Fibroblast of upper back skin (primary cell): ENCODE measurements at regions not wholly inside any gene's neighbourhood (a gene's known extent, or its start where the extent isn't known, plus 50 kb on each side); places are given as distances from the start of the nearest gene placed in this dataset.

ENCODE experiments used
- DNase-seq: peaks from one replicate; pipeline ENCODE4 v3.0.0-alpha.2; 2013

DNA sequence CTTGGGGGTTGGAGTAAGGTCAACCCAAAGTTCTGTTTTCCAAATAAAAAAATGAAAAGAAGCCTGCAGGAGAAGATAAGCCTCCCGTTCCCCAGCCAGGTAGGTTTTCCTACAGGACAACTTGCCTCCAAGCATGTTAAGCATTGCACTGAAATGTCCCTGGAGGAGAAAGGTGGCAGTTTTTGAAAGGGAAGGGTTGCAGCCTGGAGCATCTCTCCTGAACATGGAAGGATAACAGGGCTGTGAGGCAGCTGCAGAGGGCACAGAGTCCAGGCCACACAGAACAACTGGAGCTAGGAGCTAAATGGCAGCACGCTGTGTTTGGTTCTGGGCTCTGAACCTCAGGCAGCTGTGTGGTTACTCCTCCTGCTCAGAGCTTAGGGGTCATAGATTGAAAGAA lies 452.9 kb downstream of the TCERG1L start:
- DNase-seq: no peak

DNA sequence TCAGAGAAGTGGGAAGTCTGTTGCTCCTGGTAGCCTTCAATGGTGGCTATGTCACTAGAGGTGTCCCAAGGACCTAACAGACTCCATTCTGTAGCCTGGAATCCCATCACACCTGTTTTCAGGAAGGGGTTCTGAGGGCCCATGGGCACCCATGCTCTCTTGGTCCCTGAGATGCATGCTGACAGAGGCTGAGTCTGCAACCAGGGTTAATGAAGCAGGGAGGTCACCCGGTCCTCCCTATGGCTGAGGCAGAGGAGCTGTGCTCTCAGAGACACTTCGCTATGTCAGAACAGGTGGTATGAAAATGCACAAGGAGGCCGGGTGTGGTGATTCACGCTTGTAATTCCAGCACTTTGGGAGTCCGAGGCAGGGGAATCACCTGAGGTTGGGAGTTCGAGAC lies 452.1 kb downstream of the TCERG1L start:
- no peak for DNase-seq

DNA sequence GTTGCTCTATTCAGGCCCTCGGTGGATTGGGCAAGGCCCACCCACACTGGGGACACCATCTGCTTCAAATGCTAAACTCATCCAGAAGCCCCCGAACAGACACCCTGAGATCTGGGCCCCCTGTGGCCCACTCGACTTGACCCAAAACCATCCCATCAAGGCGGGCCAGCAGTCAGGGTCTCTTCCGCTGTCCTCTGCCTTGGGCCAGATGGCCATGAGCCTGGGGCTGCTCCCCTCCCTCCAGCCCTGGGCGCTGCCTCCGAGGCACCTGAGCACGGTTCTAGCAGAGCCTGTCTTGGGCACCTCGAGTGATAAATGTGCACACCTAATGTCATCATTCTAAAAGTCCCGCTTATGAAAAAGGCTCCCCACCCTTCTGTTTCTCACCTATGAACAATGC lies 449.4 kb downstream of the TCERG1L start:
- no peak for DNase-seq

DNA sequence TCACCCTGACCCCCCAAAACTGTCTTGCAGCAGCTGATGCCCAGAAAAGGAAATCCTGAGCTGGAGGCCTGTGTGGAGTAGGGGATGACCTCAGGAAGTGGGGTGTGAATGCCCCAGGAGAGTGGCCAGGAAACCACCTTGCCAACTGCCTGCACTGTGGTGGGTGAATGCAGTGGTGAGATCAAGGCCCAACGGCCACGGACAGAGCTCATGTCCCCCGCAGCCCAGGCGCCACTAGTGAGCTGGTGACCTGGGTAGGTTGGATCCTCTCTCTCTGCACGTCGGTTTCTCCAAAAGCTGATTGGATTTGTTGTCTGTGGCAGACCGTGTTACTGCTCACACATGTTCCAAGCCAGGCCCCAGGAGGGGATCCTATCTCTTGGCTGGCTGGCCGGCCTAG lies 448.9 kb downstream of the TCERG1L start:
- no peak for DNase-seq

DNA sequence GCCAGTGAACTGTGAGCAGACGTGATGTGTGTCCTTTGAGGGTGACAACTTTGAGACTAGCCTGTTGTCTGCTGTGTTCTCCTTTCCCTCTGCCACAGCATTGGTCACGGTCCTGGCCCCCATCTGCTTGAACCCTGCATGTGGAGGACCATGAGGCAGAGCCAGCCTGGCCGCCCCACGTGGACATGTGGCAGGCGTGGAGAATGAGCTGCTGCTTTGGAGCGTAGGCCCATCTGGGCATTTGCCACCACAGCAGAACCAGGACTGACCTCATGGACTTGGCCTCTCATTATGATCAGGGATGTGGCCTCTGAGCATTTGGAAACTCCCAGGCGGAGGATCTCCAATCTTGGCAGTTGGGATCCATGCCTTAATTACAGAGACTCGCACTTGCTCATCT lies 448.5 kb downstream of the TCERG1L start:
- DNase-seq: no peak

DNA sequence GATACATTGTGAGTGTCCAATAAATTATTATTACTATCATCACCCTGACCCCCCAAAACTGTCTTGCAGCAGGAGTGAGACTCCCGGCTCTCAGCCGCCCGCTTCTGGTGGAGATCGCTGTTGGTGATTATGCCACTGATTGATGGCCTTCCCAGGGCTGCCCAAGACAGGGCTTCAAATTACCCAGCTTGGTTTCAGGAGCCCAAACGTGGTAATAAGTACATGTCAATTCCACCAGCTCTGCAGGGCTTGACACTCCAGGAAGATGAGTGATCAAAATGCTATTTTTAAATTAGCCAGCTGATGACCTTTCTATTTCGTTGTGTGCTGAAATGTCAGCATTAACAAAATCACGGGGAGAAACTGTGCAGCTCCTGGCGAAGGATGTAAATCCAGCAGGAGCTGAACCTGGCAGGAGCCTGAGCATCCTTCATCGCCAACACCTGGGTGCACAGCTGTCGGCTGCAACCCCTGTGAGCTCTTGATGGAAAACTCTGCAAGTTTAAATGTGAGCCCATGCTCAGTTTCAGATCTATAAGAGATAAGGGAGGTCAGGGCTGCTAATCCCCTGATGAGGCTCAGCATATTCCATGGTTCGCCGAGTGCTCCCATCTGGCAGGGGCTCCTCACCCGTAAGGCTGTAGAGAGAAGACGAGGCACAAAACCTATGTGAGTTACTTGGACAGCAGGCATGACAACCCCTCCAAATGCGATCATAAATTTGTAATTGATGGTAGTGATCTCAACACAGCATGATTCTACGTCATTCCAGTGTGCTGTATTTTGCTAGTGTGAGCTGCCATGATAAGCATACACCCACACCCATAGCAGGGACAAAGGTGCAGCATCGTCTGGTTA lies 446.3 kb downstream of the TCERG1L start:
- no peak for DNase-seq

DNA sequence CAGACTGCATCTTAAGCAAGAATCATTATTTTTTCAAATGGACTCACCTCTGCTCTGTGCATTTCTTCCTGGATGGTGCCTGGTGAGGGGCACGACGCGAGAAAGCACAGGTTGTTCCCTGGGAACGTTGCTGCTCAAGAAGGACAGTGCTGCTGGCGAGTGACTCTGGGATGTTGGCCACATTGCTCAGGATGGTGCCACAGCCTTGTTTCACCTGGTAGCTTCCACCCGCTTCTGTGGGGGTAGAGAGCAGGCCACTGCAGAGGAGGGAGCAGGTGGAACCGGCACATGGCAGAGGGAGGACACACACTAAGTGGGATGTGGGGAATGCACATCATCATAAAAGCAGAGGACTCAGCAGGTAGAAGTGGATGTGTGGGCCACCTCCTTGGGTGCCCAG lies 444.7 kb downstream of the TCERG1L start:
- no peak for DNase-seq

DNA sequence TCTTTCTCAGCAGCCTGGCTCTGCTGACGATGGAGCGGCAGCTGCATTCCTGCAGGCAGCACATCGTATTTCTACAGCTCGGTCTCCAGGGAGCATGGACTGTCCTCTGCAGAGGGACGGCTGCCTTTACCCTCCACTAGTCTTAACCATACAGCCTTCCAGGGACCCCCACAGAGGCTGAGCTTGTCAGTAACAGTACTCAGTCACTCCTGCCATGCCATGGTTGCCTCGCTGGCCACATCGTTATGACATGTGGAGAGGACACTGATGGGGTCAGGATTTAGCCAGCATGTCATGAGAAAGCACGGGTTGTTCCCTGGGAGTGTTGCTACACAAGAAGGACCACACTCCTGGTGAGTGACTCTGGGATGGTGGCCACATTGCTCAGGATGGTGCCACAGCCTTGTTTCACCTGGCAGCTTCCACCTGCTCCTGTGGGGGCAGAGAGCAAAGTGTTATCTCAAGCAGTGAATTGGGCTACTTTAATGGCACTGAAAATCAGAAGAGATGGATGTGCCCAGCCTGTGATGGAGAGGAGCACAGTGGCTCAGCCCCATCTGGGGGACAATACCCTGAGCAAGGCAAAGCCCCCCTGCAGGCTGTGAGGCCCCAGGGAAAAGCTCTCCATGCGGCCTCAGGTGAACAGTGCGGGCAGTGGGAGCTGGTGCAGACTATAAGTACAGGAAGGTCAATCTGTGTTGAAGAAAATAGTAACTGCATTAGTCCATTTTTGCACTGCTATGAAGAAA lies 443.9 kb downstream of the TCERG1L start:
- no peak for DNase-seq

DNA sequence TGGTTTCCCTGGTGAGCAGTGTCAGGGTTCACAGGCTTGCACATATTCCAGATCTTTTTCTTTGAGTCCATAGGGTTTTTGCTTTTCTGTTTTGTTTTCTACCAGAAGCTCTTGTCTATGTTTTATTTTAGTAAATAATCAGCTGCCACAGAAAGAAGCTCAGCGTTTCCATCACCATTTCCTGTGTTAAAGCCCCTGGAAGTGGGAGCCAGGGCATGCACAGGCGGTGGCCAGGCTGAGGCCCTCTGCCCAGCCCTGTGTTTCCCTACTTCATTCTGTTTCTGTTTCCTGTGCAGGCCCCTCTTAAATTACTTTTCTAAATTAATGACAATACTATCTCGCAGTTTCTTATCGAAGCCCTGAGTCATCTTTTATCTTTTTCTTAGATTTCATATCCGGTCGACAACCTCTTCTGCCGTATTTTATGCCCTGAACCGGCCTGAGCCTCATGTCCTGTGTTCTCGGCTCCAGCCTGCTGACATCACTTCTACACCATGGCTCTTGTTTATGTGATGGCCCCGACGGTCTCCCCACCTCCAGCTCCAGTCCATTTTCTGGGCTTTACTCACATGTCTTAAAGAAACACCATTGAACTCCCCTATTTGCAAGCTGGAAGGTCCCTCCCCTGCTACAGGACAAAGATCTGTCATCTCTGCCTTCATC lies 442.2 kb downstream of the TCERG1L start:
- DNase-seq: no peak

DNA sequence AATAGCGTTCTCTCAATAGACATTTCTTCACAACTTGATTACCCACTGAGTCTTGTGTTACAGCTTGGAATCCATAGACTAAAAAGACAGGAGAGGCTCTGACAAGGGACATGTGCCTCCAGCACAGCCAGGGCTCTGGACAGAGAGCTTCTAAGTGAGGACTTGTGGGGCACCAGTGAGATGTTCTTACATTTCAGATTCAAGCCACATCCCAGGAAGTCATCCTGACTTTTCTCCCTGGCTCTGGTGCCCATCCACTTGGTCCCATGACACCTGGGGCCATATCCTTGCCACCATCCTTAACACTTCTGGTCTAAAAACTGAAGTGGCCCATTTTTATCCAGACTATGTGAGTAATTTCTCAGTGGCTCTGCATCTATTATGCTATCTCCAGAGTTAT lies 440.1 kb downstream of the TCERG1L start:
- DNase-seq: no peak

DNA sequence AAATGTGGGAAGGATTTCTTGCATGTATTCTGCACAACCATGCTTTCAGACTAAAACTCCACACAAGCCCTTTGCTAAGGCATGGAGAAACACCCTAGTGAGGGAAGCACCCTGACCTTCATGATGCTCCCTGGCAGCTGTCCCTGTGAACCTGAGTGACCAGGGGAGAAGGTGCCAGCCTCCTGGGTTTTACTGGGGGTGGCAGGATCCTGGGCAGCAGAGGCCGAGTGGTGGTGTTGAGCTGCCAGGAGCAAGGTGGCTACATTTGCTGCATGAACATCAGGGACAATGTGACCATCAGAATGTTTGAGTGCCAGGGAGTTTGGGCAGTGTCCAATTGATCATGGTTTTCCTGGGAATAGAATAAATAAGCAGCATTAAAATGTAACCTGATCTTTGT lies 437.9 kb downstream of the TCERG1L start:
- no peak for DNase-seq

DNA sequence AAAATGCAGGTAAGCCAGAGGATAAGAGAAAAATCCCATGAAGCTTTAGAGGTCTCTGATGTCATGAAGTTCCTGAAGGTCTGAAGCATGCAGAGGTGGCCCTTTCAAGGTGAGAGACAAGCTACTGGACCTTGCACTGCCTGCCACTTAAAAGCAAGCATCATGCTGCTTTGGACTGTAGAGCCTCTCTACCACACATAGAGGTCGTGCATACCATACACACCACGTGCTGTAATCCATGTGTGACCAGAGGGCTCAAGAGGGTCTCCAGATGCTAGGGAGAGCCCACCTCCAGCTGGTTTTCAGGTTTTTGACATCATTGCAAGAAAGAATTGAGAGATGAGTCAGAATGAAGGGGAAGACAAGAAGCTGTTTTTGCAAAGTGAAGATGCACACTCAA lies 436.4 kb downstream of the TCERG1L start:
- no peak for DNase-seq

DNA sequence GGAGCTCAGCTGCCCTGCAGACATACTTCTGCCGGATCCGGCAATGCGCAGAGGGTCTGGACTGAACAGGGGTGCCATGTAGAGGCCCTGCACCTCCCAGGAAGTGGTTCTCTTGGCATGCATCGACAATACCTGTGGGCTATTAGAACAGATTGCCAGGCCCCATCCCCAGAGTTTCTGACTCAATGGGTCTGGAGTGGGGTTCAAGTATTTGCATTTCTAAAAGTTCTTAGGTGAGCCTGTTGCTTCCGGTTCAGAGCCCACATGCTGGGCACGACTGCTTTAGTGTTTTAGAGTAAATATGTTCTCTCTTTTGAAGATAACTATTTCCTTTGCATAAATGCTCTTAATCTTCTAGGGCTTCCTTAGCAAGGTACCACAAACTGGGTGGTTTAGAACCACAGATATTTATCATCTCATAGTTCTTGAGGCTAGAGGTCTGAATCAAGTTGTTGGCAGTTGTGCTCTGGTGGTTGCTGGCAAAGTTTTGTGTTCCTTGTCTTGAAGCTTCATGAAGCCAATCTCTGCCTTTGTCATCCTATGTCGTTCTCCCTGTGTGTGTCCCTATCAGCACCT lies 435.5 kb downstream of the TCERG1L start:
- no peak for DNase-seq

DNA sequence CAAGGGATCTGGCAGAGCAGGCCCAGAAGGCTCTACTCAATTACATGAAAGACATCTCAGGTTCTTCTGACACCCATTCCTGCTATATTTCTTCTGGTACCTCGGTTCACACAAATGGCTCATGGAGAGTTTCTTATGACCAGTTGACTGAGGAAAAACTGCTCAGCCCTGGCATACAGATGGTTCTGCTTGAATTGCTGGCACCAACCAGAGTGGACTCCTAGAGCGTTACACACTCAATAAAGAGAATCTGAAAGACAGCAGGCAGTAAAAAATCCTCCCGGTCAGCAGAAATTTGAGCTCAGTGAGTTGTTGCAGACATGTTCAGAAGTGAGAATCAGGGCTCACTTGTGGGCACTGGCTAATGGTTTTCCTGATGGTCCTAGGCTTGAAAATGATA lies 434.4 kb downstream of the TCERG1L start:
- DNase-seq: no peak

DNA sequence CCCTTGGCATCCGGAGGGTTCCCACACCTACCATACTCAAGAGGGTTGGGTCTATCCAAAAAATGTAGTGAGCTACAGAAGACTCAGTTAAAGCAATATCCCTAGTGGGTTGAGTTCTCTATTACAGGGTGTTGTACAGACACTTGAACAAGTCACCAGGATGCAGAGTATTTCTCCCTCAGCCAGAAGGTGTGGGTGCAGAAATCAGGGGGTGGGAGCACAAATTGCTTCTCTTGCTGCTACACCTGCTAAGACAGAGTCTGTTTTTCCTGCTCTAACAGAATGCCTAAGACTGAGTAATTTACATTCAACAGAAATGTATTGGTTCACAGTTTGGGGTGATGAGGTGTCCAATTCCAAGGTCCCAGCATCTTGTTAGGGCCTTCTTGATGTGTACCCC lies 433.4 kb downstream of the TCERG1L start:
- no peak for DNase-seq

DNA sequence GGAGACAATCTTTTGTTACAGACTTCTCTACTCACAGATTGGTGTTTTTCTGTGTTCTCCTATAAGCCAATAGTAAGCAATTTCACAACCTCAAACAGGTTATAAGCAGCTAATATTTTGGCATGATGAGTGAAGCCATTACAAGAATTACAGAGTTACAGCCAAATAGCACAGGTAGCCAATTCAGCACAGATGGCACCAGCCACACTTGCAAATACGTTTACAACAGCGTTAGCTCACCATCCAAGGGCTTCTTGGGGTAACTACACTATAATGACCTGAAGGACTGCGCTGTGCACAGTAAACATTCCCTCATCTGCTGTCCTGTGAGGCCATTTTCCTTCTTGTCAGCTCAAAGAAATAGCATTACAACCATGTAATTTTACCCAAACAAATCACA lies 428.6 kb downstream of the TCERG1L start:
- no peak for DNase-seq

DNA sequence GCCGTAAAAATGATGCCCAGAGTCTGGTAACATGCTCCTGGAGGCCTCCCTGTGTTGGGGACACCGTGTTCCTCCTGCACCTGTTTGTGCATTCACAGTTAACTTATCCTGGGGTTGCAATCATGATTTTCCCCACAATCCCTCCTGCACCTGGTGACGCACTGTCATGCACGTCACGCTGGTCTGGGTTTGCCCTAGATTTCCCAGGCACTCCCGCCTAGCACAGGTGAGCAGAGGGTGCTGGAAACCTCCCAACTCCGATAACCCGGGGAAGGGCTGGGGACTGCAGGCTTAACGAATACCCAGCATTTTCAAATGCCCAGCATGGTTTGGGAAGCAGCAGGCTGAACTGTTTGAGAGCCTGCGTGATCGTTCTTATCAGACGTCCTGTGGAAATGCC lies 427.1 kb downstream of the TCERG1L start:
- no peak for DNase-seq

DNA sequence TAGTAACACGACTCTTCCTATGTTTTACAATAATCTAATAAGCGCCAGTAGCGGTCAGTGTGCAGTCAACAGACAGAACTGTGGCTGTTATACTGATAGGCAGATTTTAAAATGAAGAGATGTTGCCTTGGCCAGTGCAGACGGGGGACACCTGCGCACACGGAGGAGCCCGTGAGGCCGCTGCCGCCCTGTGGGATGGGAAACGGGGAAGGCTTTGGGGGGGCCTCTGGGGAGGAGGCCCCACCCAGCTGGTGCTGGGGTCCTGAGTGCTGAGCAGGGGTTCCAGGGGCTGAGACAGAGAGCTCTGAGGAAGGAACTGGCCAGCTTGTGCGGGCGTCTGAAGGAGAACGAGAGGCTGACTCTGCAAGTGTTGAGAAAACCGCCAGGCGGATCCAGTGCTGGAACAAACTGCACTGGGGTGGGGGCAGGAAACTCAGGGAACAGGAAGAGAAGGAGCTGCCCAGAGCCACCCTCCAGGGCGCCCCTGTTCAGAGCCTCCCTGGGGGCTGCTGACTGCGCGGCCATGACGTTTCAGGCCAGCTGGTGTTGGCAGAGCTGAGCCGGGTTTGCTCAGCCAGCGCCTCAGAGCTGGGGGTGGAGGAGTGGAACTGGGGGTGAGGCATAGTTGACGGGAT lies 426.4 kb downstream of the TCERG1L start:
- no peak for DNase-seq

DNA sequence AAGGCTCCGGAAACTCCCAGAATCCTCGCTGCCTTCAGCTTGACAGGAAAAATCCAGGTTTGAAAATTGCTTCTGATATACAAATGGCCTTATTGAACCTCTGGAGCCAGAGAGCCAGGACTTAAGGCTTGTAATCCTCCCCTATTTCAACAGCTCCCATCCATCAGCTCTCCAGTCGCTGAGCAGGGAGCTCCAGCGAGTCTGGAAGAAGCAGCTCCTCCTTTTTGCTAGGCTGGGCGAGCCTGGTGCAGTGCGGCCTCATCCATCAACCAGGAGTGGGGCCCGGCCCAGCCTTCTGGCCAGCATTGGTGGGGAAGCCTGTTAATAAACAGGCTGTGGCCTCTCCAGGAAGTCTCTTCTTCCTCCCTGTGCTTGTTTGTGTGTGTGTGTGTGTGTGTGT lies 424.4 kb downstream of the TCERG1L start:
- no peak for DNase-seq

DNA sequence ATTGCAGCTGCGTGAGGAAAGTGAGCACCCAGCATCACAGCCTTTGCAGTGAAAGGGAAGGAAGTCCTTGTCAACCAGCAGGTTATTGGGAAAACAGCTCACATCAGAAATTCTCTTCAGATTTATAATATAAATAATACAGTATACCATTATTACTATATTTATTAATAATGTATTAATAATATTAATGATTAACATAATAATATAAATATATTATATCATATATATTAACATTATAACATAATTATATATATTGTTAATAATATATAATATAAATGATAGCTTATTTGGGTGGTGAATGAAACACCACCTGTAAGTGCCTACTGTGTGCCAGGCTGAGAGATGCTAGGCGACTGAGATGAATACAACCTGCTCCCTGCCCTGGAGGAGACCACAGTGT lies 423.0 kb downstream of the TCERG1L start:
- no peak for DNase-seq

DNA sequence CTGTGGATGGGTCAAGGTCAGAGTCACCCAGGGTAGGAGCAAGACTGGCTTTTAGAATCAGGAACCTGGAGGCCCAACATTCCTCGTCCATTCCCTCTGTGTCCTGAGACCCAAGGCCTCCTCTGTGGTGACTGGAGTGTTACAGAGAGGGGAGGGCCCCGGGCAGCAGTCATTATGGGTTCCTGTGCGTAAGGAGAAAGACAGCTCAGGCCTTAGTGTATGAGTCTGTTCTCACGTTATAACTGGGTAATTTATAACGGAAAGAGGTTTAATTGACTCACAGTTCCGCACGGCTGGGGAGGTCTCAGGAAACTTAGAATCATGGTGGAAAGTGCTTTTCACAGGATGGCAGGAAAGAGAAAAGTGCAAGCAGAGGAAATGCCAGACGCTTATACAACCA lies 422.3 kb downstream of the TCERG1L start:
- no peak for DNase-seq

DNA sequence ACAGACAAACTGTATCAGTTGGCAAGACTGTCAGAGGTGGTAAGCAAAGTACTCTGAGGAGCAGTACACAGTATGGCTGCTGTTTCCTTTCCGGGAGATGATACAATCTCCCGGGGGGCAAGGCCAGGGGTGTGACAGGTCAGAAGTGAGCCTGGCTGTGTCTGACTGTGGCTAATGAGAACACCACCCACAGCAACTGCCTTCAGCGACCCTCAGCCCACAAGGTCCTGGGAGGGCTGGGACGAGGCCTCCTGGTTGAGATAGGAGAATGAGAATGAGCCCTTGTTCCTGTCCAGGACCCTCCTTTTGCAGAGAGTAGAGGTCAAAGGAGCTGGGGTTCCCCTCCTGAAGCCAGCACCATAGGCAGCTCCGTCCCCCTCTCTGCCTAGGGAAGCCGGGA lies 421.7 kb downstream of the TCERG1L start:
- DNase-seq: no peak

DNA sequence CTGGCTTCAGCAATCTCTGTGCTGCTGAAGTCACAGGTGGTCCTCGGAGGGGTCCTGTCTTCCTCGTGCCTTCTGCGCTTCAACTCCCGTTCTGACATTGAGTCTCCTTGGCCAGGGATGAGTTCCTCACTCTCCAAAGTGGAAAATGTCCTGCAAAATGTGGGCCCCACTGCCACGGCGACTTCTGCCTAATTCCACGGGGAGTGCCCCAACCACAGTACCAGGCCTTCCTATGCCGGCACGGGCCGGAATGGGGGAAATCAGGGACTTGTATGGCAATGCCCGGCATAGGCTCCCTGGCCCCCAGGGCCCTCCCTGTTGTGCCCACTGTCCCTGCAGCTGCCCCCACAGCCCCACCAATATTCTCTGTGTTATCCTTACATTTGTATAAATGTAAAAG lies 420.5 kb downstream of the TCERG1L start:
- no peak for DNase-seq
